Fibroblast of the aortic adventitia (primary cell): ENCODE measurements at regions not wholly inside any gene's neighbourhood (a gene's known extent, or its start where the extent isn't known, plus 50 kb on each side); places are given as distances from the start of the nearest gene placed in this dataset.

Experiments
- DNase-seq: peaks from one replicate; pipeline ENCODE4 v3.0.0-alpha.2; 2010; ENCODE audit warnings: low read depth
- H3K4me3 ChIP-seq: 2 replicates; pipeline ENCODE4 v1.5.1; 2011; ENCODE audit warnings: low read depth, mild to moderate bottlenecking, control low read depth, low read length, moderate library complexity
- TF ChIP-seq, protein P1 (sequence below): IDR thresholded peaks from 2 replicates; pipeline ENCODE4 v1.5.1; 2011; ENCODE audit warnings: mild to moderate bottlenecking, low read length, control low read depth, inconsistent platforms; ENCODE audit not compliant: insufficient read depth

DNA sequence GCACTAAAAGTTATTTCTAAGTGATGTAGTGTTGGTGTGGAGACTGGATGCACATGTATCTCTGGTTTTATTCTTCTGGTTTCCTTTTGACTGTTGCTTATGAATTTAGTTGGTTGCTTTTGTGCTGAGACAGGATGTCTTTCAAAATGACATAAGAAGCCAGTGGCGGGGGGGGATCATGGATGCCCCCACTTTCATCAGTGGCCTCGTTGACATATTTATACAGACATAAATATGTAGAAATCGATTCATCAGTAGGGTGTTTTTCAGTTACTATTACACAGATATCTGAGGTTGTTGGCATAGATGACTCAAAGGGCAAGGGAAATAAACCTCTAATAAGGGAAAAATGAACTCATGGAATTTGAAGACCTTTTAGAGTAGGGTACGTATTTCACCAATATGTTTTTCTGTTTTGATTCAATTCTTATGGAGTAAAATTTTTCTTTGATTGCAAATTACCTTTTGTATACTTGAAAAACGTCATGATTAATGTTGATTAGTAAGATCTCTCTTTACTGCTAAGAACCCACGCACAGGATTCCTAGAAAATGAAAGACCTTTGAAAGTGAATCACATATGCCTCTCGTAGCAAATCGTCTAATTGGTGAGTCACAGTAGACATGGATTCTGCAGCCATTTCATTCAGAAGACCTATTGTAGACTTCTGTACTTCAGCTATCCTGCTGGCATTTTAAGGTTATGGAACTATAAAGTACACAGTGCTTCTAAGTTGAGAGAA is 97.4 kb upstream of the RBMS3 start:
- H3K4me3 ChIP-seq: no peak overlapping the region
- TF ChIP-seq, protein P1, sequence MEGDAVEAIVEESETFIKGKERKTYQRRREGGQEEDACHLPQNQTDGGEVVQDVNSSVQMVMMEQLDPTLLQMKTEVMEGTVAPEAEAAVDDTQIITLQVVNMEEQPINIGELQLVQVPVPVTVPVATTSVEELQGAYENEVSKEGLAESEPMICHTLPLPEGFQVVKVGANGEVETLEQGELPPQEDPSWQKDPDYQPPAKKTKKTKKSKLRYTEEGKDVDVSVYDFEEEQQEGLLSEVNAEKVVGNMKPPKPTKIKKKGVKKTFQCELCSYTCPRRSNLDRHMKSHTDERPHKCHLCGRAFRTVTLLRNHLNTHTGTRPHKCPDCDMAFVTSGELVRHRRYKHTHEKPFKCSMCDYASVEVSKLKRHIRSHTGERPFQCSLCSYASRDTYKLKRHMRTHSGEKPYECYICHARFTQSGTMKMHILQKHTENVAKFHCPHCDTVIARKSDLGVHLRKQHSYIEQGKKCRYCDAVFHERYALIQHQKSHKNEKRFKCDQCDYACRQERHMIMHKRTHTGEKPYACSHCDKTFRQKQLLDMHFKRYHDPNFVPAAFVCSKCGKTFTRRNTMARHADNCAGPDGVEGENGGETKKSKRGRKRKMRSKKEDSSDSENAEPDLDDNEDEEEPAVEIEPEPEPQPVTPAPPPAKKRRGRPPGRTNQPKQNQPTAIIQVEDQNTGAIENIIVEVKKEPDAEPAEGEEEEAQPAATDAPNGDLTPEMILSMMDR: no peak
- peak; percentile 65 for DNase-seq

DNA sequence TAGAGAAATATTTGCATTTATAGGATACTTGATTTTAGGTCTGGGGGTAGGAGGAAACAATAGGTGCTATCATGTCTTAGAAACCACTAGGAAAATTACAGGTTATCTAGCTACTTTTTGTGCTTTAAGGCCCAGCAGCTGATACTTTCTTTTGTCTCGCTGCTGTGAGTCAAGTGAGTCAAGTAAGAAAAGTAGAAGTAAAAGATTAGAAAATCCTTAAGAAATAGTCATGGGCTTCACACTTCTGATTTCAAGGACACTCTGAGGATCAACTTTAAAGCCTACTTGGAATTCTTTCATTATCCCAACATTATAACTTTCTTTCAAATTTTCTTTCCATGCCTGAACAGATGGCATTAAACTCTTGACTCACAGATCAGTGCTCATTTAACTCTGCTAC is 95.2 kb upstream of the RBMS3 start:
- DNase-seq: no peak
- TF ChIP-seq, protein P1: no peak
- H3K4me3 ChIP-seq: no peak overlapping the region

- H3K4me3 ChIP-seq: no peak overlapping the region
- peak; percentile 95 for DNase-seq
- TF ChIP-seq, protein P1: no peak
Observed at GRCh38 chr3:29186131-29186599, 94.7 kb upstream of the RBMS3 start.

DNA sequence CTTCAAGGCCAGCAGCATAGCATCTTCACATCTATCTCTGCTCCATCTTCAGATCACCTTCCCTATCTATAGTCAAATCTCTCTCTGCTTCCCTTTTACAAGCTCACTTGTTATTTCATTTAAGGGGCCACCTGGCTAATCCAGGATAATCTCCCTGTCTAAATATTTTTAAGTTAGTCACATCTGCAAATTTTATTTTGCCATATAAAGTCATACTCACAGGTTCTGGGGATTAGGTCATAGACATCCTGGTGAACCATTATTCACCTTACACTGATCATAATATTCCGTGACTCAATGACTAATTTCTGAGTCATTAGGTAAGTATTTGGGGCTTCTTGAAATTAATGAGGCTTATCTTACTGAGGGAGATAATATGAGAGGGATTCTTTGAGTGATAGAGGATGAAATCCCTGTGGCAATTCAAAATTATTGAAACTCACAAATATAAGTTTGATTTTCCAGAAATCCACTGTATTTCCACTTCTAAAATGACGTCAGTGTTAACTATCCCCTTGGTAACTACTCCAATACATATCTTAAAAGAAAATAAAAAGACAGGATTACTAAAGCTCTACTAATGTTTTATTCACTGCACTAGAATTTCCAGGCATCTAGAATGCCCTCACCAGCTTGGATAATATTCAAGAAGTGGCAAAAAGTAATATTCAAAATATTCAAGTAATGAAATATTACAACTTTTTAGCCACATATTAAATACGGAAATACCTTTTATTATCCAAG is 93.7 kb upstream of the RBMS3 start:
- DNase-seq: peak; percentile 72
- H3K4me3 ChIP-seq: no peak overlapping the region
- TF ChIP-seq, protein P1: no peak

GRCh38 chr3:29189328-29189727 is 91.5 kb upstream of the RBMS3 start:
- DNase-seq: no peak
- TF ChIP-seq, protein P1: no peak
- H3K4me3 ChIP-seq: no peak overlapping the region

DNA sequence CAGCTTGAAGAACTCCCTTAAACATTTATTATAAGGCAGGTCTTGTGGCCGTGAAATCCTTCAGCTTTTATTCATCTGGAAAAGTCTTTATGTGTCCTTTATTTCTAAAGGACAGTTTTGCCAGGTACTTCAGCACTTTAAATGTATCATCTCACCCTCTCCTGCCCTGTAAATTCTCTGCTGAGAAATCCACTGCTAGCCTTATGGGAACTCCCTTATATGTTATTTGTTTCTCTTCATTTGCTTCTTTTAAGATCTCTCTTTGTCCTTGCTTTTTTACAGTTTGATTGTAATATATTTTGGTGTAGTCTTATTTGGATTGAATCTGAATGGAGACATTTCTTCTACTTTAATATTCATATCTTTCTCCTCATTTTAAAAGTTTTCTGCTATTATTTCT is 86.7 kb upstream of the RBMS3 start:
- H3K4me3 ChIP-seq: no peak overlapping the region
- TF ChIP-seq, protein P1: no peak
- DNase-seq: no peak
